ENCODE measurements at regions not wholly inside any gene's neighbourhood (a gene's known extent, or its start where the extent isn't known, plus 50 kb on each side); places are given as distances from the start of the nearest gene placed in this dataset.

GRCh38 chr4:164613256-164613655, 140.7 kb upstream of the SMIM31 start:
- Histone ChIP-seq H3K27me3 (no peaks in the 10 kb centered on the region), H3K36me3 (no peaks in the 10 kb centered on the region), H3K4me3 (replicated peaks in 1 of 3) (no peak overlapping the region), H3K27ac (no peak overlapping the region), H3K9me3 (no peaks in the 10 kb centered on the region), H3K4me1 (peaks cover 0 to 4% of the 10 kb centered on the region in 2 donors)
- intact Hi-C loops (cut with DNase I): no loop called here
- WGBS, 2 donors: 78 to 81% methylated on average over 1 of the region's 1 CpG
- no peak for TF ChIP-seq CTCF (IDR thresholded peaks at IDR 0.05)
- no peak for TF ChIP-seq POLR2A (IDR thresholded peaks at IDR 0.05)
- no peak for DNase-seq

DNA sequence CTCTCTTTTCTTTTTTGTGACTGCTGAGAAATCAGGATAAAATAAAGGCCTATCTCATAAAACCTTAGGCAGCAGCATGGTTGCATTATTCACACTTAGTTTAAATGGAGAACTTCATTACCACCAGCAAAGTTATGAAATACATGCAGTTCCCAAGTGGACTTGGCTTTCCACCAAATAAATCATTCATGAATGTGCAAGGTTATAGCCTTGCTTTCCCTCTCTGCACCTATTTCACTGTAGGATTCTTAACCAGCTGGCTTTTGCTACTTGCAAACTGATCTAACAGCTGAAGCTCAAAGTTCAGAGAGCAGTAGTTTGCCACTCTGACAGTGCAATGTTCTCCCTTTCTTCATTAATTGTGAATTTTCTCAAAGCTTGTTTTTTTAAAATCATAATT, 140.1 kb upstream of the SMIM31 start:
- no peaks in the 10 kb centered on the region for H3K36me3 ChIP-seq
- H3K4me3 ChIP-seq (replicated peaks in 1 of 3): no peak overlapping the region
- no peak overlapping the region for H3K27ac ChIP-seq
- peaks cover 0 to 4% of the 10 kb centered on the region in 2 donors for H3K4me1 ChIP-seq
- TF ChIP-seq CTCF (IDR thresholded peaks at IDR 0.05) (no peak), POLR2A (IDR thresholded peaks at IDR 0.05) (no peak)
- no peak for DNase-seq
- no peaks in the 10 kb centered on the region for H3K9me3 ChIP-seq
- intact Hi-C loops (cut with DNase I): no loop called here
- H3K27me3 ChIP-seq: no peaks in the 10 kb centered on the region

DNA sequence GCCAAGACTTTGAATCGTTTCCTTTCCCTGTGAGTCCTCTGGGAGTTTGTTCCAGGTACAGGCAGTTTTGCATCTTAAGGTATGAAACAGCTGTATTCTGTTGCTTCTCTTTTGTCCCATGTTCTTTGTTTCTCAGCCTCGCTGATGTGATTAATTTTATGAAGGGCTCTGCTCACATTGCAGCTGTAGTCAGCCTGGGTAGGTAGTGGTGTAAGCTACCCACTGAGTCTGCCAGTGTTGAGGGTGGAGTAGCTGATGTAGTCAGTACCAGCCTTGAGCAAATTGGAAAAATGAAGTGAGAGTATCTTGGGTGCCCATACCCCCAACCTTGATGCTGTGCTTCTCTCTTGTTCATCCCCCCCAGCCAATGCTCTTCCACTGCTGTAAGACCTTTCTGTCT, 139.6 kb upstream of the SMIM31 start:
- Histone ChIP-seq H3K27ac (no peak overlapping the region), H3K9me3 (no peaks in the 10 kb centered on the region), H3K4me3 (replicated peaks in 1 of 3) (no peak overlapping the region), H3K4me1 (peaks cover 0 to 4% of the 10 kb centered on the region in 2 donors), H3K36me3 (no peaks in the 10 kb centered on the region), H3K27me3 (no peaks in the 10 kb centered on the region)
- intact Hi-C loops (cut with DNase I): no loop called here
- DNase-seq: no peak
- TF ChIP-seq POLR2A (IDR thresholded peaks at IDR 0.05) (no peak), CTCF (IDR thresholded peaks at IDR 0.05) (no peak)
- 72 to 77% methylated on average over 2 of the region's 2 CpGs for WGBS, 2 donors

DNA sequence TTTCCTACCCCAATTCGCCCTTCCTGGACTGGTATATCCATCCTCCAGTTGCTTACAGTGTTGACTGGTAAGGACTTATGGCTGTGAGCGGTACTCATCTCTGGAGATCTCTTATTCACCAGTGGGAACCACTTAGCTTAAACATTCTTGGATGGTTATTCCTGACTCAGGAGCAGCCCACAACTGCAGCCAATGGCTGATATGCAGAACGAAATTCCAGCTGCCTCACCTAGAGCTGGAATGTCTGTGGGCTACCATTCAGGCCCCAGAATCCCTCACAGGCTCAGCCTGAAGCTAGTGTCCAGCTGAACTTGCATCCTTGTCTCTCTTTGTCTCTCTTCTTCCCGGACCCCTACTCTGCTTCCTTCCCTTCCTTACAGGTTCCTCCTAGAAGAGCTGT, 138.9 kb upstream of the SMIM31 start:
- no peak for DNase-seq
- peaks cover 0 to 4% of the 10 kb centered on the region in 2 donors for H3K4me1 ChIP-seq
- no peak overlapping the region for H3K4me3 ChIP-seq (replicated peaks in 1 of 3)
- TF ChIP-seq POLR2A (IDR thresholded peaks at IDR 0.05) (no peak), CTCF (IDR thresholded peaks at IDR 0.05) (no peak)
- WGBS, 2 donors: 82 to 83% methylated on average over 4 of the region's 4 CpGs
- H3K27ac ChIP-seq: no peak overlapping the region
- no peaks in the 10 kb centered on the region for H3K36me3 ChIP-seq
- intact Hi-C loops (cut with DNase I): no loop called here
- no peaks in the 10 kb centered on the region for H3K9me3 ChIP-seq
- no peaks in the 10 kb centered on the region for H3K27me3 ChIP-seq

DNA sequence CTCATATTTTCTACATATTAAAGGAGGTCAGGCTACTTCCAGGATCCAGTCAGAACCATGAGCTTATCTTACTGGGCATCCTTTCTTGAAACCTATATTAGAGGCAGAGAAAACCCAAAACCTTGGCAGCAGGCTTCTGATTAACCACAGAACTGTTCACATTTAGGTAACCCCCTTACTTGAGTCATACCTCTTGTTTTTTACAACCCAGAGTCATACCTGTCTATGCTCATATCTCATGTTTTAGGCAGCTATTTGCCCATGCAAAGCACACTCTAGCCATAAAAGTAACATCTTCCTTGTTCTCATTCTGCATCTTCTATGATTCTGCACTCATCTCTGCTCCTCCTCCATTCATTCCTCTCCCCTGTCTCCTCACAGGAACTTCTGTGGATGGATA, 138.0 kb upstream of the SMIM31 start:
- H3K4me3 ChIP-seq (replicated peaks in 1 of 3): no peak overlapping the region
- no peak overlapping the region for H3K27ac ChIP-seq
- no peaks in the 10 kb centered on the region for H3K27me3 ChIP-seq
- intact Hi-C loops (cut with DNase I): no loop called here
- DNase-seq: no peak
- H3K36me3 ChIP-seq: no peaks in the 10 kb centered on the region
- TF ChIP-seq POLR2A (IDR thresholded peaks at IDR 0.05): no peak
- no peak for TF ChIP-seq CTCF (IDR thresholded peaks at IDR 0.05)
- peaks cover 0 to 4% of the 10 kb centered on the region in 2 donors for H3K4me1 ChIP-seq
- no peaks in the 10 kb centered on the region for H3K9me3 ChIP-seq
